Stomach (tissue), 8 donors: ENCODE measurements at regions not wholly inside any gene's neighbourhood (a gene's known extent, or its start where the extent isn't known, plus 50 kb on each side); places are given as distances from the start of the nearest gene placed in this dataset.

Source experiments
- DNase-seq, 2 donors: peaks; one replicate each; pipeline versions ENCODE4 v3.0.0 to v3.0.0-alpha.2; 2013 to 2019
- H3K27ac ChIP-seq, 5 donors: fragments of 200-600 bp in 4 of 5; sonication (generic) in 4 of 5; one replicate each; pipeline ENCODE4 v1.5.1; 2013 to 2019; ENCODE audit warnings: mild to moderate bottlenecking in 1 of 5, moderate library complexity in 1 of 5
- H3K27me3 ChIP-seq, 3 donors: fragments of 200-600 bp; sonication (generic); one replicate each; pipeline ENCODE4 v1.5.1; 2017 to 2019; ENCODE audit warnings: mixed run types in 1 of 3
- H3K36me3 ChIP-seq, 4 donors: fragments of 200-600 bp; sonication (generic); 1 replicate in 3 of 4; 2 replicates in 1 of 4; pipeline ENCODE4 v1.5.1; 2016 to 2019
- H3K4me1 ChIP-seq, 4 donors: fragments of 200-600 bp; sonication (generic); one replicate each; pipeline ENCODE4 v1.5.1; 2016 to 2019
- H3K4me3 ChIP-seq, 4 donors: fragments of 200-600 bp; sonication (generic) in 3 of 4; one replicate each; pipeline ENCODE4 v1.5.1; 2016 to 2019; ENCODE audit warnings: mild to moderate bottlenecking in 1 of 4
- H3K9me3 ChIP-seq, 4 donors: fragments of 200-600 bp; sonication (generic); one replicate each; pipeline ENCODE4 v1.5.1; 2016 to 2019
- CTCF ChIP-seq, 7 experiments: fragments of 450-650 bp in 4 of 7; fragments of 200-600 bp in 3 of 7; sonication (generic) in 3 of 7; IDR thresholded peaks; one replicate each; pipeline ENCODE4 v1.5.1; 2016 to 2019; ENCODE audit warnings: antibody characterized with exemption in 7 of 7, control low read depth in 2 of 7, mild to moderate bottlenecking in 1 of 7
- EP300 ChIP-seq: sonication (generic); formaldehyde crosslinking; IDR thresholded peaks from one replicate; pipeline ENCODE4 v1.6.1; 2017; ENCODE audit warnings: antibody characterized with exemption
- POLR2A ChIP-seq, 4 donors: fragments of 450-650 bp; IDR thresholded peaks; one replicate each; pipeline ENCODE4 v1.6.1; 2016; ENCODE audit warnings: antibody characterized with exemption in 4 of 4, control low read depth in 2 of 4, mild to moderate bottlenecking in 1 of 4, moderate library complexity in 1 of 4
- POLR2AphosphoS5 ChIP-seq, 3 donors: sonication (generic); formaldehyde crosslinking; IDR thresholded peaks; one replicate each; pipeline ENCODE4 v1.6.1; 2016; ENCODE audit warnings: antibody characterized with exemption in 3 of 3
- WGBS, 5 donors: extraction: QIAGEN DNeasy Blood & Tissue Kit in 3 of 5; methylation state at CpG; one replicate each; pipeline versions ENCODE4 v1.1.5 to v1.1.7; 2013 to 2018; 5-methylcytosine and 5-hydroxymethylcytosine counted together
- intact Hi-C: fragments of 100-400 bp; cut with DNase I; formaldehyde crosslinking; loops from one replicate; pipeline ENCODE4 v1.15.1; 2023; ENCODE audit warnings: low total_unique reads
- donor health status: healthy with polysubstance abuse.
- donor health status: Bipolar disorder and iron deficiency.
- donor health status: healthy.

GRCh38 chr11:127844876-127845275 is 742.5 kb downstream of the ETS1 start:
- 42 to 53% (median 47%) methylated on average over 4 of the region's 4 CpGs for WGBS, 5 donors
- Histone ChIP-seq H3K27ac (no peak overlapping the region), H3K9me3 (no peaks in the 10 kb centered on the region), H3K36me3 (no peaks in the 10 kb centered on the region), H3K4me3 (no peak overlapping the region), H3K4me1 (no peaks in the 10 kb centered on the region), H3K27me3 (no peaks in the 10 kb centered on the region)
- DNase-seq: no peak
- intact Hi-C loops: no loop called here
- no peak for TF ChIP-seq EP300
- TF ChIP-seq POLR2AphosphoS5 (IDR thresholded peaks at IDR 0.05): no peak
- TF ChIP-seq POLR2A (IDR thresholded peaks at IDR 0.05): no peak
- TF ChIP-seq CTCF (IDR thresholded peaks at IDR 0.05): no peak

- intact Hi-C loops: no loop called here
- H3K9me3 ChIP-seq: no peaks in the 10 kb centered on the region
- no peaks in the 10 kb centered on the region for H3K4me1 ChIP-seq
- no peak overlapping the region for H3K4me3 ChIP-seq
- 26 to 38% (median 34%) methylated on average over 12 of the region's 12 CpGs for WGBS, 5 donors
- no peaks in the 10 kb centered on the region for H3K36me3 ChIP-seq
- TF ChIP-seq CTCF (IDR thresholded peaks at IDR 0.05) (peak in 4 of 7 experiments; percentile 3 to 51 (median 24)), POLR2A (IDR thresholded peaks at IDR 0.05) (no peak)
- H3K27ac ChIP-seq: no peak overlapping the region
- peak; percentile 67 to 83 for DNase-seq
- no peaks in the 10 kb centered on the region for H3K27me3 ChIP-seq
Observed at GRCh38 chr11:127843483-127844396, 743.6 kb downstream of the ETS1 start.

GRCh38 chr11:127825183-127825582 is 762.2 kb downstream of the ETS1 start:
- Histone ChIP-seq H3K4me3 (no peak overlapping the region), H3K9me3 (no peaks in the 10 kb centered on the region), H3K27me3 (no peaks in the 10 kb centered on the region), H3K4me1 (no peaks in the 10 kb centered on the region), H3K27ac (no peak overlapping the region), H3K36me3 (no peaks in the 10 kb centered on the region)
- DNase-seq: no peak
- TF ChIP-seq EP300: no peak
- TF ChIP-seq POLR2A (IDR thresholded peaks at IDR 0.05): no peak
- no peak for TF ChIP-seq CTCF (IDR thresholded peaks at IDR 0.05)
- TF ChIP-seq POLR2AphosphoS5 (IDR thresholded peaks at IDR 0.05): no peak
- WGBS, 5 donors: 62 to 78% (median 63%) methylated on average over 4 of the region's 4 CpGs
- intact Hi-C loops: no loop called here

- Histone ChIP-seq H3K9me3 (no peaks in the 10 kb centered on the region), H3K4me1 (no peaks in the 10 kb centered on the region), H3K36me3 (no peaks in the 10 kb centered on the region), H3K27ac (no peak overlapping the region), H3K4me3 (no peak overlapping the region), H3K27me3 (no peaks in the 10 kb centered on the region)
- DNase-seq: no peak
- 80 to 90% (median 84%) methylated on average over 3 of the region's 3 CpGs for WGBS, 5 donors
- intact Hi-C loops: no loop called here
- TF ChIP-seq EP300: no peak
- no peak for TF ChIP-seq POLR2A (IDR thresholded peaks at IDR 0.05)
- no peak for TF ChIP-seq CTCF (IDR thresholded peaks at IDR 0.05)
- TF ChIP-seq POLR2AphosphoS5 (IDR thresholded peaks at IDR 0.05): no peak
Observed at GRCh38 chr11:127818625-127819024, 768.7 kb downstream of the ETS1 start.
